H1 (cell line): ENCODE measurements at regions not wholly inside any gene's neighbourhood (a gene's known extent, or its start where the extent isn't known, plus 50 kb on each side); places are given as distances from the start of the nearest gene placed in this dataset.
"Not testable (repeated sequence)": the region's sequence is repeated elsewhere in the genome, so short reads cannot be mapped to it uniquely, and the experiment has no call there.

Experiments used
- CTCF ChIA-PET: fragments of 300-600 bp; sonication (Branson Sonifier 250); formaldehyde crosslinking; loops from one replicate; lab custom pipeline; 2021; ENCODE audit not compliant: partially characterized antibody; lab: Charles Lee
- POLR2A ChIA-PET: fragments of 300-600 bp; sonication (Branson Sonifier 250); formaldehyde crosslinking; loops from one replicate; lab custom pipeline; 2021; ENCODE audit warnings: inconsistent platforms; ENCODE audit not compliant: partially characterized antibody; lab: Charles Lee
- DNase-seq, 2 experiments: peaks; one replicate each; pipeline versions ENCODE4 v3.0.0 to v3.0.0-alpha.2; 2010 to 2022; ENCODE audit warnings: low spot score in 2 of 2, low read depth in 1 of 2, mixed read lengths in 1 of 2
- FAIRE-seq: peaks from 2 replicates; lab custom pipeline; 2011; peaks lifted over from hg19 to GRCh38; lab: Jason Lieb, UNC
- H2AFZ ChIP-seq: 2 replicates; pipeline ENCODE4 v1.8.1; 2012; ENCODE audit warnings: low read length, inconsistent platforms
- H2AK5ac ChIP-seq: 2 replicates; pipeline ENCODE4 v1.6.1; 2013; ENCODE audit warnings: low read depth, low read length
- H2BK120ac ChIP-seq: replicated peaks from 2 replicates; pipeline ENCODE3; 2013; ENCODE audit warnings: low read depth, low read length, inconsistent platforms
- H2BK12ac ChIP-seq: 2 replicates; pipeline ENCODE4 v1.6.1; 2013; ENCODE audit warnings: low read depth, low read length
- H2BK15ac ChIP-seq: 2 replicates; pipeline ENCODE4 v1.6.1; 2013; ENCODE audit warnings: low read length
- H2BK20ac ChIP-seq: 2 replicates; pipeline ENCODE4 v1.6.1; 2013; ENCODE audit warnings: low read length
- H2BK5ac ChIP-seq: 2 replicates; pipeline ENCODE4 v1.6.1; 2013; ENCODE audit warnings: low read depth, low read length
- H3K14ac ChIP-seq: 2 replicates; pipeline ENCODE4 v1.6.1; 2013; ENCODE audit warnings: inconsistent platforms; ENCODE audit not compliant: insufficient read length
- H3K18ac ChIP-seq: 2 replicates; pipeline ENCODE4 v1.6.1; 2013; ENCODE audit warnings: low read length; ENCODE audit errors: extremely low read depth
- H3K23ac ChIP-seq: 2 replicates; pipeline ENCODE4 v1.6.1; 2013; ENCODE audit warnings: inconsistent platforms; ENCODE audit not compliant: insufficient read length
- H3K23me2 ChIP-seq: 2 replicates; pipeline ENCODE4 v1.6.1; 2013; ENCODE audit warnings: low read depth, low read length
- H3K27ac ChIP-seq: 2 replicates; pipeline ENCODE4 v1.6.1; 2011; ENCODE audit warnings: low read depth, low read length, inconsistent platforms
- H3K27me3 ChIP-seq, 4 experiments: replicated peaks in 1 of 4; 1 replicate in 1 of 4; 2 replicates in 3 of 4; pipeline versions ENCODE4 v1.6.1 to v1.8.1; 2011 to 2013; ENCODE audit warnings: low read length in 3 of 4, mild to moderate bottlenecking in 3 of 4, inconsistent platforms in 2 of 4, mixed read lengths in 2 of 4, moderate library complexity in 1 of 4; ENCODE audit not compliant: control insufficient read depth in 3 of 4, insufficient read depth in 3 of 4; ENCODE audit errors: extremely low read depth in 1 of 4
- H3K36me3 ChIP-seq, 4 experiments: 2 replicates each; pipeline versions ENCODE4 v1.6.1 to v1.8.1; 2011 to 2013; ENCODE audit warnings: mild to moderate bottlenecking in 4 of 4, low read length in 3 of 4, moderate library complexity in 2 of 4, control low read depth in 1 of 4, inconsistent platforms in 1 of 4; ENCODE audit not compliant: insufficient read depth in 4 of 4, control insufficient read depth in 2 of 4
- H3K4ac ChIP-seq: replicated peaks from 2 replicates; pipeline ENCODE3; 2013; ENCODE audit warnings: low read length, low read depth, mixed read lengths, inconsistent platforms; ENCODE audit not compliant: insufficient read length
- H3K4me1 ChIP-seq, 4 experiments: replicated peaks in 1 of 4; 1 replicate in 1 of 4; 2 replicates in 3 of 4; pipeline versions ENCODE4 v1.6.1 to v1.8.1; 2011 to 2013; ENCODE audit warnings: low read length in 3 of 4, inconsistent platforms in 2 of 4, mixed read lengths in 1 of 4; ENCODE audit not compliant: insufficient read depth in 4 of 4, control insufficient read depth in 3 of 4
- H3K4me2 ChIP-seq, 2 experiments: 2 replicates each; pipeline versions ENCODE4 v1.6.1 to v1.8.1; 2011 to 2013; ENCODE audit warnings: low read depth in 2 of 2, low read length in 2 of 2, control low read depth in 1 of 2, inconsistent platforms in 1 of 2, mild to moderate bottlenecking in 1 of 2; ENCODE audit not compliant: insufficient read depth in 1 of 2
- H3K4me3 ChIP-seq, 4 experiments: fragments of 200-600, 300-600 bp in 1 of 4; sonication (generic), shearing (Covaris generic), sonication (Bioruptor Twin) in 1 of 4; 2 replicates each; pipeline versions ENCODE4 v1.5.1 to v1.8.1; 2011 to 2016; ENCODE audit warnings: low read length in 4 of 4, low read depth in 3 of 4, control low read depth in 2 of 4, inconsistent platforms in 2 of 4, mild to moderate bottlenecking in 2 of 4, mixed read lengths in 1 of 4, moderate library complexity in 1 of 4; ENCODE audit not compliant: insufficient read depth in 2 of 4; ENCODE audit errors: extremely low read depth in 1 of 4
- H3K56ac ChIP-seq: replicated peaks from 2 replicates; pipeline ENCODE3; 2013; ENCODE audit warnings: low read depth, mild to moderate bottlenecking, mixed read lengths, low read length, inconsistent platforms; ENCODE audit not compliant: insufficient read length
- H3K79me1 ChIP-seq: 2 replicates; pipeline ENCODE4 v1.6.1; 2013; ENCODE audit warnings: low read depth, low read length, control low read depth
- H3K79me2 ChIP-seq, 2 experiments: 2 replicates each; pipeline versions ENCODE4 v1.6.1 to v1.8.1; 2012 to 2013; ENCODE audit warnings: low read length in 2 of 2, mild to moderate bottlenecking in 2 of 2, inconsistent platforms in 1 of 2; ENCODE audit not compliant: insufficient read depth in 2 of 2, control insufficient read depth in 1 of 2
- H3K9ac ChIP-seq, 4 experiments: replicated peaks in 1 of 4; 1 replicate in 1 of 4; 2 replicates in 3 of 4; pipeline versions ENCODE4 v1.6.1 to v1.8.1; 2011 to 2013; ENCODE audit warnings: low read depth in 3 of 4, low read length in 3 of 4, control low read depth in 2 of 4, mild to moderate bottlenecking in 2 of 4, moderate library complexity in 2 of 4, inconsistent platforms in 1 of 4; ENCODE audit errors: extremely low read depth in 1 of 4
- H3K9me3 ChIP-seq, 2 experiments: 2 replicates each; pipeline versions ENCODE4 v1.6.1 to v1.8.1; 2012 to 2013; ENCODE audit warnings: mild to moderate bottlenecking in 2 of 2, moderate library complexity in 2 of 2, control low read depth in 1 of 2, inconsistent platforms in 1 of 2, low read depth in 1 of 2, low read length in 1 of 2, mixed read lengths in 1 of 2; ENCODE audit not compliant: insufficient read depth in 2 of 2
- H4K20me1 ChIP-seq, 2 experiments: replicated peaks in 1 of 2; 2 replicates each; pipeline versions ENCODE3 to v1.8.1; 2011 to 2013; ENCODE audit warnings: inconsistent platforms in 2 of 2, low read length in 2 of 2, mild to moderate bottlenecking in 1 of 2; ENCODE audit not compliant: insufficient read depth in 2 of 2, control insufficient read depth in 1 of 2
- H4K5ac ChIP-seq: 2 replicates; pipeline ENCODE4 v1.6.1; 2013; ENCODE audit warnings: low read length, low read depth, mixed read lengths, inconsistent platforms; ENCODE audit not compliant: insufficient read length
- H4K8ac ChIP-seq: 2 replicates; pipeline ENCODE4 v1.8.0; 2013; ENCODE audit warnings: mild to moderate bottlenecking, moderate library complexity, low read length, inconsistent platforms; ENCODE audit not compliant: insufficient read depth; ENCODE audit errors: extremely low read depth
- H4K91ac ChIP-seq: replicated peaks from 2 replicates; pipeline ENCODE3; 2013; ENCODE audit warnings: low read length, mixed read lengths, inconsistent platforms; ENCODE audit not compliant: insufficient read length
- WGBS, 2 experiments: shearing (Covaris generic) in 1 of 2; methylation state at CpG; one replicate each; pipeline versions ENCODE4 v1.1.6 to v1.1.7; 2013 to 2015; ENCODE audit warnings: low lambda C conversion rate in 2 of 2, mixed read lengths in 2 of 2, inconsistent platforms in 1 of 2, low coverage in 1 of 2, missing lambda C conversion rate in 1 of 2; ENCODE audit not compliant: insufficient replicate concordance in 2 of 2, insufficient coverage in 1 of 2, insufficient read length in 1 of 2; ENCODE audit errors: extremely low coverage in 1 of 2, missing lambda C conversion rate in 1 of 2; 5-methylcytosine and 5-hydroxymethylcytosine counted together

DNA sequence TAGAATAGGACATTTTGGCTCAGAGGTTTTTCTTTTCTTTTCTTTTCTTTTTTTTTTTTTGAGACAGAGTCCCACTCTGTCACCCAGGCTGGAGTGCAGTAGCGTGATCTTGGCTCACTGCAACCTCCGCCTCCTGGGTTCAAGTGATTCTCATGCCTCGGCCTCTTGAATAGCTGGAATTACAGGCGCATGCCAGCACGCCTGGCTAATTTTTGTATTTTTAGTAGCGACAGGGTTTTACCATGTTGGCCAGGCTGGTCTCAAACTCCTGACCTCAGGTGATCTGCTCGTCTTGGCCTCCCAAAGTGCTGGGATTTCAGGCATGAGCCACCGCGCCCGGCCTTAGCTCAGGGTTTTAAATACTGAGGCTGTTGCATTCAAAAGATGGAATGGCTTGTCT, 156.1 kb downstream of the PRL start:
- POLR2A ChIA-PET, H2BK20ac ChIP-seq, H2BK120ac ChIP-seq, H2AFZ ChIP-seq, H3K4me2 ChIP-seq, H3K4me1 ChIP-seq, H2BK5ac ChIP-seq, H3K23ac ChIP-seq, DNase-seq, H4K5ac ChIP-seq, H3K14ac ChIP-seq, H3K27ac ChIP-seq, H4K91ac ChIP-seq, H2BK15ac ChIP-seq, FAIRE-seq, H3K18ac ChIP-seq, H3K9me3 ChIP-seq, H3K79me2 ChIP-seq, H4K20me1 ChIP-seq, H3K36me3 ChIP-seq, H3K56ac ChIP-seq, H4K8ac ChIP-seq, H3K27me3 ChIP-seq, H3K79me1 ChIP-seq, H2AK5ac ChIP-seq, H2BK12ac ChIP-seq, H3K4me3 ChIP-seq, H3K4ac ChIP-seq, H3K23me2 ChIP-seq, H3K9ac ChIP-seq, CTCF ChIA-PET: not testable (repeated sequence)
- WGBS, 2 experiments: 95% methylated on average over 9 of the region's 10 CpGs; no CpG with 5 or more reads in 1 of the 2 experiments
